Nephron progenitor cell (in vitro differentiated cells): ENCODE measurements at regions not wholly inside any gene's neighbourhood (a gene's known extent, or its start where the extent isn't known, plus 50 kb on each side); places are given as distances from the start of the nearest gene placed in this dataset.

ENCODE experiments used
- DNase-seq: peaks from one replicate; pipeline ENCODE4 v3.0.0; 2021
- H3K27ac Mint-ChIP-seq: 2 replicates; pipeline ENCODE4 v1.8.0; 2021; ENCODE audit warnings: mild to moderate bottlenecking, moderate library complexity, mixed read lengths
- H3K27me3 Mint-ChIP-seq: 2 replicates; pipeline ENCODE4 v1.8.0; 2021; ENCODE audit warnings: mild to moderate bottlenecking, low read depth, mixed read lengths; ENCODE audit not compliant: poor library complexity
- H3K36me3 Mint-ChIP-seq: 2 replicates; pipeline ENCODE4 v1.8.0; 2021; ENCODE audit warnings: low read depth, mixed read lengths
- H3K4me1 Mint-ChIP-seq: 2 replicates; pipeline ENCODE4 v1.8.0; 2021; ENCODE audit warnings: mixed read lengths
- H3K4me3 Mint-ChIP-seq: 2 replicates; pipeline ENCODE4 v1.8.0; 2021; ENCODE audit warnings: mild to moderate bottlenecking, moderate library complexity, mixed read lengths
- H3K9me3 Mint-ChIP-seq: 2 replicates; pipeline ENCODE4 v1.8.0; 2021; ENCODE audit warnings: mild to moderate bottlenecking, moderate library complexity, mixed read lengths
- CTCF ChIP-seq: fragments of 200-600 bp; sonication (generic); IDR thresholded peaks from 2 replicates; pipeline ENCODE4 v1.5.0; 2021; ENCODE audit warnings: antibody characterized with exemption

- Mint-ChIP-seq H3K4me1 (peaks cover 13% of the 10 kb centered on the region), H3K27me3 (peaks cover 15% of the 10 kb centered on the region)
Measured at GRCh38 chr12:108060903-108061302, 68.2 kb upstream of the WSCD2 start.

GRCh38 chr12:108063192-108063591 lies 65.9 kb upstream of the WSCD2 start:
- Mint-ChIP-seq H3K4me1 (peaks cover 24% of the 10 kb centered on the region), H3K27me3 (peaks cover 7% of the 10 kb centered on the region), H3K9me3 (no peaks in the 10 kb centered on the region), H3K36me3 (no peaks in the 10 kb centered on the region), H3K27ac (no peak overlapping the region), H3K4me3 (no peak overlapping the region)
- peak; percentile 49 for TF ChIP-seq CTCF
- DNase-seq = no peak

More at GRCh38 chr12:108060903-108061302, 68.2 kb upstream of the WSCD2 start:
- no peaks in the 10 kb centered on the region for H3K36me3 Mint-ChIP-seq
- TF ChIP-seq CTCF = no peak
- H3K4me3 Mint-ChIP-seq = no peak overlapping the region
- no peak overlapping the region for H3K27ac Mint-ChIP-seq
- no peaks in the 10 kb centered on the region for H3K9me3 Mint-ChIP-seq
- no peak for DNase-seq

- no peaks in the 10 kb centered on the region for H3K36me3 Mint-ChIP-seq
- DNase-seq = peak; percentile 55
- no peak for TF ChIP-seq CTCF
- no peaks in the 10 kb centered on the region for H3K9me3 Mint-ChIP-seq
- H3K4me3 Mint-ChIP-seq = no peak overlapping the region
- H3K27ac Mint-ChIP-seq = peak overlapping the region; percentile 1
- peaks cover 23% of the 10 kb centered on the region for H3K27me3 Mint-ChIP-seq
- H3K4me1 Mint-ChIP-seq = peaks cover 34% of the 10 kb centered on the region
Measured at GRCh38 chr12:108065069-108065468, 64.0 kb upstream of the WSCD2 start.

- Mint-ChIP-seq H3K4me1 (peaks cover 34% of the 10 kb centered on the region), H3K9me3 (no peaks in the 10 kb centered on the region), H3K27ac (no peak overlapping the region), H3K27me3 (peaks cover 17% of the 10 kb centered on the region), H3K36me3 (no peaks in the 10 kb centered on the region), H3K4me3 (no peak overlapping the region)
- no peak for DNase-seq
- TF ChIP-seq CTCF = no peak
Measured at GRCh38 chr12:108066583-108067577, 62.2 kb upstream of the WSCD2 start.

GRCh38 chr12:108069651-108070165 lies 59.4 kb upstream of the WSCD2 start:
- Mint-ChIP-seq H3K27me3 (peaks cover 36% of the 10 kb centered on the region), H3K9me3 (no peaks in the 10 kb centered on the region), H3K4me1 (peaks cover 33% of the 10 kb centered on the region), H3K36me3 (no peaks in the 10 kb centered on the region), H3K27ac (no peak overlapping the region), H3K4me3 (no peak overlapping the region)
- no peak for DNase-seq
- TF ChIP-seq CTCF = no peak
